GM12892 (cell line): ENCODE measurements at regions not wholly inside any gene's neighbourhood (a gene's known extent, or its start where the extent isn't known, plus 50 kb on each side); places are given as distances from the start of the nearest gene placed in this dataset.

ENCODE experiments used
- POLR2A ChIP-seq: IDR thresholded peaks from 2 replicates; pipeline ENCODE4 v1.6.1; 2011; ENCODE audit warnings: low read depth, low read length, control low read depth
- POLR2AphosphoS5 ChIP-seq: IDR thresholded peaks from 2 replicates; pipeline ENCODE4 v1.6.1; 2011; ENCODE audit warnings: low read depth, low read length, control low read depth
- TAF1 ChIP-seq: IDR thresholded peaks from 2 replicates; pipeline ENCODE4 v1.6.1; 2011; ENCODE audit warnings: low read depth, mild to moderate bottlenecking, control low read depth, low read length, borderline replicate concordance

- TF ChIP-seq POLR2A (no peak), POLR2AphosphoS5 (no peak), TAF1 (no peak)
Measured at GRCh38 chrX:75623535-75623934, 100.7 kb upstream of the ZDHHC15 start.
